ENCODE measurements at regions not wholly inside any gene's neighbourhood (a gene's known extent, or its start where the extent isn't known, plus 50 kb on each side); places are given as distances from the start of the nearest gene placed in this dataset.

GRCh38 chr4:72895408-72895807 lies 174.1 kb downstream of the COX18 start:
- CTCF ChIA-PET (ENCODE audit: low intra/inter-chr PET ratio), result interaction anchor here (0.6 kb wide), 1 partner anchor 1187 kb away, joined by 3 read pairs; no protein-coding TSS in a partner anchor
- no peak for DNase-seq (ENCODE audit: extremely low read depth in 1 of 4, low spot score in 3 of 4)
- Histone ChIP-seq H3K4me1 (replicated peaks in 1 of 2; ENCODE audit: control insufficient read depth in 2 of 2, insufficient read depth in 2 of 2, low read length in 2 of 2) (no peaks in the 10 kb centered on the region; a peak in 1 of 5 replicates), H2AFZ (ENCODE audit: low read depth, low read length) (0 out of 2 replicates have a peak overlapping the region, but pooled peaks have one; percentile 2), H3K27ac (ENCODE audit: extremely low read depth, low read depth, low read length) (no peak overlapping the region), H3K79me2 (ENCODE audit: control insufficient read depth, insufficient read depth, low read length) (no peaks in the 10 kb centered on the region), H3K27me3 (ENCODE audit: control insufficient read depth in 2 of 2, insufficient read depth in 2 of 2, low read length in 2 of 2) (no peaks in the 10 kb centered on the region), H3K36me3 (ENCODE audit: control insufficient read depth, insufficient read depth, low read length) (no peaks in the 10 kb centered on the region), H3K9me3 (replicated peaks; ENCODE audit: control insufficient read depth, insufficient read depth, low read depth, low read length) (no peaks in the 10 kb centered on the region), H3K4me3 (no peak overlapping the region), H3K4me2 (ENCODE audit: insufficient read depth, low read length) (no peak overlapping the region), H3K9ac (ENCODE audit: insufficient read depth in 1 of 2, low read depth in 2 of 2, low read length in 2 of 2) (no peak overlapping the region), H3K9me1 (ENCODE audit: control insufficient read depth, insufficient read depth, low read length) (no peaks in the 10 kb centered on the region), H4K20me1 (replicated peaks; ENCODE audit: control insufficient read depth, insufficient read depth, low read length) (no peaks in the 10 kb centered on the region)
- no peak for ATAC-seq
- no peak for FAIRE-seq
- POLR2A ChIA-PET, result no interaction called here
- no TSS peak for BruUV-seq (replicated peaks)
- intact Hi-C loops (cut with micrococcal nuclease), result no loop called here
- WGBS (ENCODE audit: insufficient coverage, low coverage, missing lambda C conversion rate), result 1% methylated on average over 5 of the region's 5 CpGs
- in situ Hi-C loops (cut with MboI), result no loop called here
- TF ChIP-seq BHLHE40 (IDR thresholded peaks at IDR 0.05; ENCODE audit: low read length), result no peak
- no peak for TF ChIP-seq ILF3 (IDR thresholded peaks at IDR 0.05; ENCODE audit: borderline replicate concordance)

DNA sequence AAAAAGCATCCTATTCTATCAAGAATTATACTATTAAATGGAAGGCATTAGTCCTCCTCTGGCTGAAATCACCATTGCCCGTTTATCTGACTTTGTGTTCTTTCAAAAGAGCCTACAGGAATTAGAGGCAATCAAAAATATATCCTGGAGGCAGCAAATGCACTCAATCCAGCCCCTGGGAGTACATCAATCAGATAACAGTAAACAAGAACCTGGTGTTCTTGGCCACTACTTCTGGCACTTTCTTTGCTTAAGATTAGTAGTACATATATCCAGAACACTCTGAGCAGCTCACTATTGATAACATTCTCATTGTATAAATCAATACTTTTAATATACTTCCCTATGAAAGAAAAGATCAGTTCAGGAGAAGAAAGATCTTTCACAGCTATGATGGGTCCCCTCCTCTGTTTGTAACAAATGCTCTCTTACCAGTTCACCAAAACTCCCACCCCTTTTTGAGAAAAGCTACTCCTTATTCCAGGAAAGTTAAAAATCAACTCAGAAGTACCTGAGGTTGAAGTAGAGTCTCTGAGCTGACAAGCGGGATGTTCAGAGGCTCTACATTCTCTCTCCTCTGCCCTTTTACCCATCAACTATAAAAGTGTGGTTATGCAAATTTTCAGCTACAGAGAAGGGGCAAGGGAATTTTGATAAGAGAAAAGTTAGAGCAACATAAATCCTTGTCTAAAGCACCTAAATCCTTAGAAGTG lies 176.0 kb downstream of the COX18 start:
- Histone ChIP-seq H3K27me3 (ENCODE audit: control insufficient read depth in 2 of 2, insufficient read depth in 2 of 2, low read length in 2 of 2) (no peaks in the 10 kb centered on the region), H4K20me1 (replicated peaks; ENCODE audit: control insufficient read depth, insufficient read depth, low read length) (no peaks in the 10 kb centered on the region), H3K9me1 (ENCODE audit: control insufficient read depth, insufficient read depth, low read length) (no peaks in the 10 kb centered on the region), H3K4me2 (ENCODE audit: insufficient read depth, low read length) (no peak overlapping the region), H3K9ac (ENCODE audit: insufficient read depth in 1 of 2, low read depth in 2 of 2, low read length in 2 of 2) (no peak overlapping the region), H3K4me3 (no peak overlapping the region), H3K4me1 (replicated peaks in 1 of 2; ENCODE audit: control insufficient read depth in 2 of 2, insufficient read depth in 2 of 2, low read length in 2 of 2) (no peaks in the 10 kb centered on the region; a peak in 1 of 5 replicates), H2AFZ (ENCODE audit: low read depth, low read length) (no peak overlapping the region), H3K9me3 (replicated peaks; ENCODE audit: control insufficient read depth, insufficient read depth, low read depth, low read length) (no peaks in the 10 kb centered on the region), H3K79me2 (ENCODE audit: control insufficient read depth, insufficient read depth, low read length) (no peaks in the 10 kb centered on the region), H3K36me3 (ENCODE audit: control insufficient read depth, insufficient read depth, low read length) (no peaks in the 10 kb centered on the region), H3K27ac (ENCODE audit: extremely low read depth, low read depth, low read length) (no peak overlapping the region)
- TF ChIP-seq NFRKB (IDR thresholded peaks at IDR 0.05; ENCODE audit: low read depth), result no peak
- TF ChIP-seq LCOR (CRISPR knock-in tag; IDR thresholded peaks at IDR 0.05), result no peak
- TF ChIP-seq ZNF76 (CRISPR knock-in tag; IDR thresholded peaks at IDR 0.05; ENCODE audit: borderline replicate concordance), result no peak
- no peak for TF ChIP-seq ZNF561 (CRISPR knock-in tag; conservative IDR thresholded peaks at IDR 0.05)
- TF ChIP-seq TBP (optimal IDR thresholded peaks at IDR 0.05; ENCODE audit: low read depth, low read length), result no peak
- no peak for TF ChIP-seq PHB2 (IDR thresholded peaks at IDR 0.05; ENCODE audit: low read depth)
- TF ChIP-seq PCBP2 (IDR thresholded peaks at IDR 0.05; ENCODE audit: low read depth, low read length, poor library complexity, severe bottlenecking), result no peak
- DNase-seq (ENCODE audit: extremely low read depth in 1 of 4, low spot score in 3 of 4) (no peak), FAIRE-seq (no peak), ATAC-seq (no peak)
- POLR2A ChIA-PET, result no interaction called here
- BruUV-seq (replicated peaks), result no TSS peak
- CTCF ChIA-PET (ENCODE audit: low intra/inter-chr PET ratio), result no interaction called here
- intact Hi-C loops (cut with micrococcal nuclease) (no loop called here), in situ Hi-C loops (cut with MboI) (no loop called here)
- WGBS (ENCODE audit: insufficient coverage, low coverage, missing lambda C conversion rate), result 0% methylated on average over 2 of the region's 2 CpGs
